Stimulated activated memory B cell treated with anti-CD40 and anti-IgM and Interleukin-4, amounts not matched to agents 10 μg/mL and 1 μg/mL and 100 μg/mL, for 72 hours (primary cell): ENCODE measurements at regions not wholly inside any gene's neighbourhood (a gene's known extent, or its start where the extent isn't known, plus 50 kb on each side); places are given as distances from the start of the nearest gene placed in this dataset.

Experiments used
- ATAC-seq: fragments of 150-1000 bp; cut with Tn5 transposase; 2 replicates; pipeline ENCODE4 v1.10.0; 2021
- H3K27ac Mint-ChIP-seq: one replicate; pipeline ENCODE4 v1.8.0; 2022; ENCODE audit warnings: mild to moderate bottlenecking, mixed read lengths
- H3K27me3 Mint-ChIP-seq: one replicate; pipeline ENCODE4 v1.8.0; 2022; ENCODE audit warnings: mixed read lengths
- H3K36me3 Mint-ChIP-seq: one replicate; pipeline ENCODE4 v1.8.0; 2022; ENCODE audit warnings: mixed read lengths
- H3K4me1 Mint-ChIP-seq: one replicate; pipeline ENCODE4 v1.8.0; 2022; ENCODE audit warnings: mixed read lengths
- H3K4me3 Mint-ChIP-seq: one replicate; pipeline ENCODE4 v1.8.0; 2022; ENCODE audit warnings: mild to moderate bottlenecking, moderate library complexity, mixed read lengths
- H3K9me3 Mint-ChIP-seq: one replicate; pipeline ENCODE4 v1.8.0; 2022; ENCODE audit warnings: mixed read lengths

DNA sequence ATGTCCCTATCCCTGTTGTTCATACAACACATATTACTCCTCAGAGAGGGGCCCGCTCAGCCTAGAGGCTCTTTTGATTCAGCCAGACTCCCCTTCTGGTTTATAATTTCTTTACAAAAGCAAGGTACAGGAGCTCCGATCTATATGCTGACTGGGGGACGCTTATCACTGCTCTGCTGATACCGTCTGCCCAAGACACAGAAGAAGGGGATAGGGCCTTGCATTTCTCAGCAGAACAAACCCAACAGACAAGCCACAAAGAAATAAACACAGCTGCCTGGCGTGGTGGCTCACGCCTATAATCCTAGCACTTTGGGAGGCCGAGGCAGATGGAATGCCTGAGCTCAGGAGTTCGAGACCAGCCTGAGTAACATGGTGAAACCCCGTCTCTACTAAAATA is 109.9 kb upstream of the AKIP1 start:
- no peaks in the 10 kb centered on the region for H3K4me1 Mint-ChIP-seq
- H3K36me3 Mint-ChIP-seq = no peaks in the 10 kb centered on the region
- no peak overlapping the region for H3K27ac Mint-ChIP-seq
- H3K9me3 Mint-ChIP-seq = no peaks in the 10 kb centered on the region
- ATAC-seq = no peak
- H3K4me3 Mint-ChIP-seq = no peak overlapping the region
- H3K27me3 Mint-ChIP-seq = peaks cover 11% of the 10 kb centered on the region

DNA sequence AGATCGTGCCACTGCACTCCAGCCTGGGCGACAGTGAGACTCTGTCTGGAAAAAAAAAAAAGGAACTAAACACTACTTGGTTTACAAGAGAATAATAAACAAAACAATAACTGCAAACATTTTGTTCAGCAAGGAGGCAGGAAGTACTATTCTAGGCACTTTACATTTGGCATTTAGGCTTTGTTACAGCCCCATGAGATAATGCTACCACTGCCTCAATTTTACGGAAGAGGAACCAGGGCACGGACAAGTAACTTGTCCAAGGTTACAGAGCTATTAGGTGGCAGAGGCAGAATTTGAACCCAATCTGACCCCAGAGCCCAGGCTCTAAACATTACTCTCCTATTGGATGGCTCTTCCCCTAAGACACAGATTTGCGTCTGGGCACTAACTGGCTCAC is 108.7 kb upstream of the AKIP1 start:
- Mint-ChIP-seq H3K36me3 (no peaks in the 10 kb centered on the region), H3K27me3 (peaks cover 9% of the 10 kb centered on the region), H3K4me3 (no peak overlapping the region), H3K27ac (no peak overlapping the region), H3K9me3 (no peaks in the 10 kb centered on the region), H3K4me1 (no peaks in the 10 kb centered on the region)
- ATAC-seq = no peak

DNA sequence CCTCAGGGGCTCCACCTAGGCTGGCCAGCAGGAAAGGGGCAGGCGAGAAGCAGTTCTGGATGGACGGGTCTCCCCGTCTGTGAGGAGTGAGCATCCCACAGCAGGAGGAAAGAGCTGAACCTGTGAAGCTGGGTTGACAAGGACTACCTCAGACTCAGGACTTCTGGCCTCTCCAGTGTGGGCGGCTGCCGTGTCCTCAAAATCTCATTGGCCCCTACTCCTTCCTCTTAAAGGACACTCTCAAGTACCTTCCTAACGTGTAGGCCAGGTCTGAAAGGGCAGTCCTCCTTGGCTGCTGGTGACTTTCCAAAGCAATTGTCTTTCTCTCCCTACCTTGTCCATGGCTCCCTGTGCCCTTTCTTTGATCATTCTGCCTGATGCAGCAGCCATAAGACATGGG is 107.0 kb upstream of the AKIP1 start:
- ATAC-seq = no peak
- Mint-ChIP-seq H3K9me3 (no peaks in the 10 kb centered on the region), H3K36me3 (no peaks in the 10 kb centered on the region), H3K4me3 (no peak overlapping the region), H3K27me3 (no peaks in the 10 kb centered on the region), H3K27ac (no peak overlapping the region), H3K4me1 (no peaks in the 10 kb centered on the region)

- H3K36me3 Mint-ChIP-seq = no peaks in the 10 kb centered on the region
- H3K27ac Mint-ChIP-seq = no peak overlapping the region
- no peak overlapping the region for H3K4me3 Mint-ChIP-seq
- no peaks in the 10 kb centered on the region for H3K9me3 Mint-ChIP-seq
- H3K27me3 Mint-ChIP-seq = peaks cover 3% of the 10 kb centered on the region
- ATAC-seq = no peak
- H3K4me1 Mint-ChIP-seq = peaks cover 2% of the 10 kb centered on the region
These were observed 105.7 kb upstream of the AKIP1 start for GRCh38 chr11:8805296-8805695.

DNA sequence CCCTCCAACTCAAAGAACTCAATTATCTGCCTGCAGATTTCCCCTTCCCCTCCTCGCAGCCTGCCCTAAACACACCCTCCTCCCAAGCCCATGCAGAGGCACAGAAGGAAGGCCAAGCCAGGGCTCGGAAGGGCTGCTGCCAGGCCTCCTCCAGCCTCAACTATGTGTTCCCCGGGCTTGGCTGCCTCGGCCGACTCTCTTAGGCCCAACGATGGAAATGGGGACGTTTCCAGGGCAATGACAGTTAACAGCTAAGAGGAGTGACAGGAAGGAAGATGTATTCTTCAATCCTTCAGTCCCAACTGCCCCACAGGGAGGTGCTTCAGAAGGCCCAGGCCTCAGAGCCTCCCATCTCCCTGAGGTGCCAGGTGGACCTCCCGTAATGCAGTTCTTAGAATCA is 104.0 kb upstream of the AKIP1 start:
- Mint-ChIP-seq H3K27me3 (peaks cover 12% of the 10 kb centered on the region), H3K4me3 (no peak overlapping the region), H3K27ac (no peak overlapping the region), H3K4me1 (peaks cover 9% of the 10 kb centered on the region), H3K36me3 (no peaks in the 10 kb centered on the region), H3K9me3 (no peaks in the 10 kb centered on the region)
- no peak for ATAC-seq

- Mint-ChIP-seq H3K36me3 (no peaks in the 10 kb centered on the region), H3K27ac (no peak overlapping the region), H3K9me3 (no peaks in the 10 kb centered on the region), H3K4me3 (no peak overlapping the region), H3K27me3 (peaks cover 12% of the 10 kb centered on the region), H3K4me1 (peaks cover 9% of the 10 kb centered on the region)
- ATAC-seq = no peak
These were observed 103.3 kb upstream of the AKIP1 start for GRCh38 chr11:8807544-8808225.

DNA sequence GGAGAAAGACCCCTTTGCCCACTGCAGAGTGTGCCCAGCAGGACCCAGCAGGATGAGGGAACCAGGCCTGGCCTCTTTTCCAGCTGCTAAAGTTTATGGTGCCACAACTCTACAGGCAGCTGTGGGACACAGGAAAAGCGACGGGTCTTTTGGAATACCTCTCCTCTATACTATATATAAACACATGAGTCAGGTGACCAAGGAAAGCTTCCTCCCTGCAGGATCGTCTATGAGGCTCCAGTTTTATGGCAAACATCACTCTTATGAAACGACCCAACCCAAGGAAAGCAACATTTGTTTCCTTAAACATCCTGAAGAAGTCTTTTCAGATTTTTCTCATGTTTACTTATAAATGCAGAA is 102.8 kb upstream of the AKIP1 start:
- Mint-ChIP-seq H3K27ac (no peak overlapping the region), H3K36me3 (no peaks in the 10 kb centered on the region), H3K4me1 (peaks cover 9% of the 10 kb centered on the region), H3K9me3 (no peaks in the 10 kb centered on the region), H3K27me3 (peaks cover 12% of the 10 kb centered on the region), H3K4me3 (no peak overlapping the region)
- ATAC-seq = no peak

- no peaks in the 10 kb centered on the region for H3K36me3 Mint-ChIP-seq
- no peak overlapping the region for H3K4me3 Mint-ChIP-seq
- no peaks in the 10 kb centered on the region for H3K9me3 Mint-ChIP-seq
- H3K4me1 Mint-ChIP-seq = peaks cover 9% of the 10 kb centered on the region
- ATAC-seq = no peak
- H3K27me3 Mint-ChIP-seq = peaks cover 12% of the 10 kb centered on the region
- no peak overlapping the region for H3K27ac Mint-ChIP-seq
These were observed 101.6 kb upstream of the AKIP1 start for GRCh38 chr11:8809241-8809938.

- no peak for ATAC-seq
- peak overlapping the region; percentile 58 for H3K4me3 Mint-ChIP-seq
- peaks cover 9% of the 10 kb centered on the region for H3K4me1 Mint-ChIP-seq
- no peaks in the 10 kb centered on the region for H3K36me3 Mint-ChIP-seq
- peaks cover 12% of the 10 kb centered on the region for H3K27me3 Mint-ChIP-seq
- H3K27ac Mint-ChIP-seq = peak overlapping the region; percentile 51
- H3K9me3 Mint-ChIP-seq = no peaks in the 10 kb centered on the region
These were observed 101.0 kb upstream of the AKIP1 start for GRCh38 chr11:8809939-8810539.

GRCh38 chr11:8810540-8811301 is 100.3 kb upstream of the AKIP1 start:
- Mint-ChIP-seq H3K27ac (peak overlapping the region; percentile 51), H3K4me3 (peak overlapping the region; percentile 58), H3K4me1 (peaks cover 9% of the 10 kb centered on the region)

GRCh38 chr11:8811571-8811970 is 99.4 kb upstream of the AKIP1 start:
- H3K27me3 Mint-ChIP-seq = peaks cover 12% of the 10 kb centered on the region
- peaks cover 9% of the 10 kb centered on the region for H3K4me1 Mint-ChIP-seq

More at GRCh38 chr11:8810540-8811301, 100.3 kb upstream of the AKIP1 start:
- no peaks in the 10 kb centered on the region for H3K9me3 Mint-ChIP-seq
- no peak for ATAC-seq
- H3K27me3 Mint-ChIP-seq = peaks cover 12% of the 10 kb centered on the region
- H3K36me3 Mint-ChIP-seq = no peaks in the 10 kb centered on the region

GRCh38 chr11:8812438-8812837 is 98.6 kb upstream of the AKIP1 start:
- Mint-ChIP-seq H3K9me3 (no peaks in the 10 kb centered on the region), H3K27ac (no peak overlapping the region), H3K4me1 (peaks cover 9% of the 10 kb centered on the region), H3K27me3 (peaks cover 12% of the 10 kb centered on the region), H3K36me3 (no peaks in the 10 kb centered on the region), H3K4me3 (no peak overlapping the region)
- ATAC-seq = no peak

More at GRCh38 chr11:8811571-8811970, 99.4 kb upstream of the AKIP1 start:
- Mint-ChIP-seq H3K27ac (no peak overlapping the region), H3K36me3 (no peaks in the 10 kb centered on the region), H3K9me3 (no peaks in the 10 kb centered on the region), H3K4me3 (no peak overlapping the region)
- ATAC-seq = no peak

DNA sequence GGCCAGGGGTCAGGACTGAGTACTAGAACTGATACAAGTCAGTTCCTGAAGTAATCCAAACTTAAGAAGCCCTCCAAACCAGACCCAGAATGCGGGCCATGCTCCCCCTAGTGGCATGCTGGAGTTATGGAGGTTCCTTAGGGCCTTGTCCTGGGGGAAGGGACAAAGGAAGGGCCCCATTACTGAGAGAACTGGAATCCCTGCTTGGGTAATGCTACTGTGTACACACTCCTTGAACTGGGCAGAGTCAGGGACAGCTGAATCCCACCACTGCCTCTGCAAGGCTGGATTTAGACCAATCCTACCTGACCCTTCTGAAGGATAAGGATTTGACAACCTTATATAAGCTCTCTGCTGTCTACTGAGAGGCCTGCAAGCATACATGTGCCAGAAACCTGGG is 97.3 kb upstream of the AKIP1 start:
- Mint-ChIP-seq H3K27me3 (peaks cover 12% of the 10 kb centered on the region), H3K36me3 (no peaks in the 10 kb centered on the region), H3K4me3 (no peak overlapping the region), H3K4me1 (peaks cover 9% of the 10 kb centered on the region), H3K27ac (no peak overlapping the region), H3K9me3 (no peaks in the 10 kb centered on the region)
- ATAC-seq = peak; percentile 71

DNA sequence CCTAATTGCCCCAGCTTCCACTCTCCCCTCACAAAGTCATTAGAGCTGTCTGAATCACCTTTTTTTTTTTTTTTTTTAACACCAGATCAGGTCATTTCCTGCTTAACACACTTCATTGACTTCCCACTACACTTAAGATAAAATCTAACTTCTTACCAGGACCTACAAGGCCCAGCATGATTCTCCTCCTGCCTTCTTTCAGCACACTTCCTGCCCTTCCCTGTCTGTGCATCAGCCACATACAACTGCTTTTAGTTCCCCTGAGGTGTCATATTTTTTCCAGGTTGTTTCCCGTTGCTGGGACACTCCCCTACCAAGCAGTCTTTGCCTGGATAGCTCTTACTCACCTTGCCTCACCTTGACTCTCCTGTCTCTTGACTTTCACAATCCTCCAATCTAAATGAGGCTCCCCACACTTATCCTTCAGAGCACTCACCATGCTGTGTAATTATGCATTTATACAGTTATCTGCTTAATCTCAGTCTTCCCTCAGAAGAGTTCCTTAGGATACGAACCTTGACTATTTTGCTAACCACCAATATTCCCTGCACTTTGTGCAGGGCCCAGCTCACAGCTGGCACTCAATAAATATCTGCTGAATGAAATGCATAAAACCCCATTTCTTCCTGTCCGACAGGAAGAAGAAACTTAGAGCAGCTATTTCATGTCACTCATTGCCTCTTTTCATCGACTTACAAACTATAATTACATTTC is 96.6 kb upstream of the AKIP1 start:
- no peaks in the 10 kb centered on the region for H3K9me3 Mint-ChIP-seq
- no peak overlapping the region for H3K4me3 Mint-ChIP-seq
- H3K4me1 Mint-ChIP-seq = peaks cover 9% of the 10 kb centered on the region

GRCh38 chr11:8814923-8815240 is 96.1 kb upstream of the AKIP1 start:
- Mint-ChIP-seq H3K27ac (no peak overlapping the region), H3K36me3 (no peaks in the 10 kb centered on the region), H3K9me3 (no peaks in the 10 kb centered on the region), H3K4me1 (peaks cover 9% of the 10 kb centered on the region), H3K4me3 (no peak overlapping the region), H3K27me3 (peaks cover 12% of the 10 kb centered on the region)
- no peak for ATAC-seq

More for the DNA sequence above, 96.6 kb upstream of the AKIP1 start:
- no peak overlapping the region for H3K27ac Mint-ChIP-seq
- H3K36me3 Mint-ChIP-seq = no peaks in the 10 kb centered on the region
- ATAC-seq = no peak
- peaks cover 12% of the 10 kb centered on the region for H3K27me3 Mint-ChIP-seq
